Vagina (tissue), 2 donors: ENCODE measurements at regions not wholly inside any gene's neighbourhood (a gene's known extent, or its start where the extent isn't known, plus 50 kb on each side); places are given as distances from the start of the nearest gene placed in this dataset.

Source experiments
- POLR2A ChIP-seq, 2 donors: fragments of 450-650 bp; IDR thresholded peaks; one replicate each; pipeline ENCODE4 v1.6.1; 2017; ENCODE audit warnings: antibody characterized with exemption in 2 of 2, mild to moderate bottlenecking in 2 of 2, moderate library complexity in 2 of 2
- POLR2AphosphoS5 ChIP-seq, 2 donors: sonication (generic); formaldehyde crosslinking; IDR thresholded peaks; one replicate each; pipeline ENCODE4 v1.9.0; 2017; ENCODE audit warnings: antibody characterized with exemption in 2 of 2, mild to moderate bottlenecking in 2 of 2, low read depth in 1 of 2; ENCODE audit not compliant: insufficient read depth in 1 of 2
- TF ChIP-seq, protein P1 (sequence below), 3 experiments: fragments of 450-650 bp in 2 of 3; fragments of 200-600 bp in 1 of 3; sonication (generic) in 1 of 3; IDR thresholded peaks; one replicate each; pipeline ENCODE4 v1.5.1; 2017 to 2019; ENCODE audit warnings: antibody characterized with exemption in 3 of 3, mild to moderate bottlenecking in 2 of 3, moderate library complexity in 2 of 3

DNA sequence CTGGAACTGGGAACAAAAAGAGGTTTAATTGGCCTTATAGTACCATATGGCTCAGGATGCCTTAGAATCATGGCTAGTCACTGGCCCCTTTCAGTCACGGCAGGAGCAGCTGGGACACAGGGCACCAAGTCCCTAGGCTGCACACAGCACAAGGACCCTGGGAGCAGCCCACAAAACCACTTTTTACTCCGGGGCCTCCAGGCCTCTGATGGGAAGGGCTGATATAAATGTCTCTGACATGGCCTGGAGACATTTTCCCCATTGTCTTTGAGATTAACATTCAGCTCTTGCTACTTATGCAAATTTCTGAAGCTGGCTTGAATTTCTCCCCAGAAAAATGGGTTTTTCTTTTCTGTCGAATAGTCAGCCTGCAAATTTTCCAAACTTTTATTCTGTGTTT, 1026.4 kb upstream of the COX7C start:
- TF ChIP-seq, protein P1, sequence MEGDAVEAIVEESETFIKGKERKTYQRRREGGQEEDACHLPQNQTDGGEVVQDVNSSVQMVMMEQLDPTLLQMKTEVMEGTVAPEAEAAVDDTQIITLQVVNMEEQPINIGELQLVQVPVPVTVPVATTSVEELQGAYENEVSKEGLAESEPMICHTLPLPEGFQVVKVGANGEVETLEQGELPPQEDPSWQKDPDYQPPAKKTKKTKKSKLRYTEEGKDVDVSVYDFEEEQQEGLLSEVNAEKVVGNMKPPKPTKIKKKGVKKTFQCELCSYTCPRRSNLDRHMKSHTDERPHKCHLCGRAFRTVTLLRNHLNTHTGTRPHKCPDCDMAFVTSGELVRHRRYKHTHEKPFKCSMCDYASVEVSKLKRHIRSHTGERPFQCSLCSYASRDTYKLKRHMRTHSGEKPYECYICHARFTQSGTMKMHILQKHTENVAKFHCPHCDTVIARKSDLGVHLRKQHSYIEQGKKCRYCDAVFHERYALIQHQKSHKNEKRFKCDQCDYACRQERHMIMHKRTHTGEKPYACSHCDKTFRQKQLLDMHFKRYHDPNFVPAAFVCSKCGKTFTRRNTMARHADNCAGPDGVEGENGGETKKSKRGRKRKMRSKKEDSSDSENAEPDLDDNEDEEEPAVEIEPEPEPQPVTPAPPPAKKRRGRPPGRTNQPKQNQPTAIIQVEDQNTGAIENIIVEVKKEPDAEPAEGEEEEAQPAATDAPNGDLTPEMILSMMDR (IDR thresholded peaks at IDR 0.05): no peak
- TF ChIP-seq POLR2AphosphoS5 (IDR thresholded peaks at IDR 0.05; ENCODE audit: insufficient read depth in 1 of 2, low read depth in 1 of 2): no peak
- TF ChIP-seq POLR2A (IDR thresholded peaks at IDR 0.05): no peak
